Thyroid gland (tissue), 4 donors: ENCODE measurements at regions not wholly inside any gene's neighbourhood (a gene's known extent, or its start where the extent isn't known, plus 50 kb on each side); places are given as distances from the start of the nearest gene placed in this dataset.

Experiments
- DNase-seq, 2 donors: peaks; one replicate each; pipeline ENCODE4 v3.0.0-alpha.2; 2019
- H3K27ac ChIP-seq, 3 donors: fragments of 200-600 bp; sonication (generic); 1 replicate in 2 of 3; 2 replicates in 1 of 3; pipeline ENCODE4 v1.5.1; 2016 to 2019; ENCODE audit warnings: mild to moderate bottlenecking in 1 of 3, moderate library complexity in 1 of 3
- H3K27me3 ChIP-seq: fragments of 200-600 bp; sonication (generic); one replicate; pipeline ENCODE4 v1.5.1; 2019
- H3K36me3 ChIP-seq, 2 donors: fragments of 200-600 bp; sonication (generic); one replicate each; pipeline ENCODE4 v1.5.1; 2016 to 2019
- H3K4me1 ChIP-seq, 2 donors: fragments of 200-600 bp; sonication (generic); one replicate each; pipeline ENCODE4 v1.5.1; 2017 to 2019
- H3K4me3 ChIP-seq, 3 donors: fragments of 200-600 bp; sonication (generic); replicated peaks in 1 of 3; 1 replicate in 2 of 3; 2 replicates in 1 of 3; pipeline ENCODE4 v1.5.1; 2016; ENCODE audit warnings: mild to moderate bottlenecking in 1 of 3
- H3K9me3 ChIP-seq: fragments of 200-600 bp; sonication (generic); one replicate; pipeline ENCODE4 v1.5.1; 2017
- CTCF ChIP-seq, 6 experiments: fragments of 200-600 bp in 3 of 6; fragments of 450-650 bp in 3 of 6; sonication (generic) in 3 of 6; IDR thresholded peaks; one replicate each; pipeline ENCODE4 v1.5.1; 2016 to 2019; ENCODE audit warnings: antibody characterized with exemption in 6 of 6, mild to moderate bottlenecking in 2 of 6, inconsistent platforms in 1 of 6, moderate library complexity in 1 of 6
- POLR2A ChIP-seq, 2 donors: fragments of 450-650 bp; IDR thresholded peaks; one replicate each; pipeline ENCODE4 v1.6.1; 2017; ENCODE audit warnings: antibody characterized with exemption in 2 of 2, mild to moderate bottlenecking in 2 of 2, moderate library complexity in 1 of 2
- WGBS, 2 donors: methylation state at CpG; one replicate each; pipeline ENCODE4 v1.1.5; 2017; 5-methylcytosine and 5-hydroxymethylcytosine counted together
- intact Hi-C: fragments of 100-400 bp; cut with DNase I; formaldehyde crosslinking; loops from one replicate; pipeline ENCODE4 v1.15.1; 2023

- Histone ChIP-seq H3K4me1 (no peaks in the 10 kb centered on the region), H3K4me3 (no peak overlapping the region), H3K27me3 (no peaks in the 10 kb centered on the region), H3K27ac (no peak overlapping the region), H3K36me3 (no peaks in the 10 kb centered on the region), H3K9me3 (no peaks in the 10 kb centered on the region)
- no peak for DNase-seq
- intact Hi-C loops: no loop called here
- TF ChIP-seq POLR2A (IDR thresholded peaks at IDR 0.05): no peak
- TF ChIP-seq CTCF (IDR thresholded peaks at IDR 0.05): no peak
- 53 to 75% methylated on average over 5 of the region's 5 CpGs for WGBS, 2 donors
Observed at GRCh38 chr10:130489891-130490290, 353.7 kb downstream of the GLRX3 start.

GRCh38 chr10:130491011-130491692, 355.0 kb downstream of the GLRX3 start:
- H3K36me3 ChIP-seq: no peaks in the 10 kb centered on the region
- H3K4me3 ChIP-seq: no peak overlapping the region
- H3K27me3 ChIP-seq: no peaks in the 10 kb centered on the region
- H3K9me3 ChIP-seq: no peaks in the 10 kb centered on the region
- DNase-seq: no peak
- 75 to 82% methylated on average over 5 of the region's 5 CpGs for WGBS, 2 donors
- no peak overlapping the region for H3K27ac ChIP-seq
- no peak for TF ChIP-seq POLR2A (IDR thresholded peaks at IDR 0.05)
- TF ChIP-seq CTCF (IDR thresholded peaks at IDR 0.05): no peak
- intact Hi-C loops: no loop called here
- no peaks in the 10 kb centered on the region for H3K4me1 ChIP-seq

- WGBS, 2 donors: 67 to 71% methylated on average over 7 of the region's 7 CpGs
- no peak overlapping the region for H3K4me3 ChIP-seq
- no peak overlapping the region for H3K27ac ChIP-seq
- intact Hi-C loops: no loop called here
- no peaks in the 10 kb centered on the region for H3K36me3 ChIP-seq
- DNase-seq: no peak
- H3K27me3 ChIP-seq: no peaks in the 10 kb centered on the region
- TF ChIP-seq POLR2A (IDR thresholded peaks at IDR 0.05): no peak
- TF ChIP-seq CTCF (IDR thresholded peaks at IDR 0.05): no peak
- no peaks in the 10 kb centered on the region for H3K9me3 ChIP-seq
- H3K4me1 ChIP-seq: no peaks in the 10 kb centered on the region
Observed at GRCh38 chr10:130491693-130492050, 355.5 kb downstream of the GLRX3 start.

- intact Hi-C loops: no loop called here
- no peak for TF ChIP-seq CTCF (IDR thresholded peaks at IDR 0.05)
- TF ChIP-seq POLR2A (IDR thresholded peaks at IDR 0.05): no peak
- H3K27ac ChIP-seq: no peak overlapping the region
- no peaks in the 10 kb centered on the region for H3K9me3 ChIP-seq
- H3K4me3 ChIP-seq: no peak overlapping the region
- H3K27me3 ChIP-seq: no peaks in the 10 kb centered on the region
- H3K36me3 ChIP-seq: no peaks in the 10 kb centered on the region
- H3K4me1 ChIP-seq: no peaks in the 10 kb centered on the region
- DNase-seq: no peak
- 95 to 100% methylated on average over 2 to 3 of the region's 3 CpGs for WGBS, 2 donors
Observed at GRCh38 chr10:130492266-130492934, 356.2 kb downstream of the GLRX3 start.

GRCh38 chr10:130493021-130493420, 356.8 kb downstream of the GLRX3 start:
- no peaks in the 10 kb centered on the region for H3K9me3 ChIP-seq
- no peak for DNase-seq
- no peaks in the 10 kb centered on the region for H3K36me3 ChIP-seq
- TF ChIP-seq CTCF (IDR thresholded peaks at IDR 0.05): no peak
- TF ChIP-seq POLR2A (IDR thresholded peaks at IDR 0.05): no peak
- no peak overlapping the region for H3K4me3 ChIP-seq
- H3K27ac ChIP-seq: no peak overlapping the region
- no peaks in the 10 kb centered on the region for H3K4me1 ChIP-seq
- WGBS, 2 donors: 84 to 86% methylated on average over 13 of the region's 13 CpGs
- intact Hi-C loops: no loop called here
- H3K27me3 ChIP-seq: no peaks in the 10 kb centered on the region
